ACC112 (cell line): ENCODE measurements at regions not wholly inside any gene's neighbourhood (a gene's known extent, or its start where the extent isn't known, plus 50 kb on each side); places are given as distances from the start of the nearest gene placed in this dataset.

ENCODE experiments used
- H2AFZ ChIP-seq: fragments of 200-600 bp; sonication (generic); one replicate; pipeline ENCODE4 v1.6.0; 2017; ENCODE audit warnings: antibody characterized with exemption, low read length; ENCODE audit not compliant: unreplicated experiment
- H3K27ac ChIP-seq: fragments of 200-600 bp; sonication (generic); 2 replicates; pipeline ENCODE4 v1.5.1; 2014; ENCODE audit warnings: low read depth, mild to moderate bottlenecking, antibody characterized with exemption, low read length, moderate library complexity
- H3K27me3 ChIP-seq: fragments of 200-600 bp; sonication (generic); 2 replicates; pipeline ENCODE4 v1.6.1; 2014; ENCODE audit warnings: mild to moderate bottlenecking, antibody characterized with exemption, low read length, moderate library complexity, mixed read lengths; ENCODE audit not compliant: insufficient read depth
- H3K36me3 ChIP-seq: fragments of 200-600 bp; sonication (generic); 2 replicates; pipeline ENCODE4 v1.6.1; 2016; ENCODE audit warnings: mild to moderate bottlenecking, antibody characterized with exemption, low read length, moderate library complexity, mixed read lengths; ENCODE audit not compliant: insufficient read depth
- H3K4me1 ChIP-seq: fragments of 200-600 bp; sonication (generic); one replicate; pipeline ENCODE4 v1.6.1; 2016; ENCODE audit warnings: low read length, mixed read lengths; ENCODE audit not compliant: insufficient read depth, unreplicated experiment, control insufficient read depth
- H3K4me3 ChIP-seq: fragments of 200-600 bp; sonication (generic); 2 replicates; pipeline ENCODE4 v1.5.1; 2014; ENCODE audit warnings: mild to moderate bottlenecking, low read depth, low read length
- H3K79me2 ChIP-seq: fragments of 200-600 bp; sonication (generic); one replicate; pipeline ENCODE4 v1.6.0; 2016; ENCODE audit warnings: low read length; ENCODE audit not compliant: control insufficient read depth, unreplicated experiment, insufficient read depth

- Histone ChIP-seq H3K27ac (no peak overlapping the region), H3K4me1 (no peaks in the 10 kb centered on the region), H3K27me3 (no peaks in the 10 kb centered on the region), H3K4me3 (no peak overlapping the region), H3K79me2 (no peaks in the 10 kb centered on the region), H2AFZ (no peak overlapping the region), H3K36me3 (no peaks in the 10 kb centered on the region)
Observed at GRCh38 chr4:92100975-92101374, 202.8 kb upstream of the GRID2 start.

- Histone ChIP-seq H3K27me3 (no peaks in the 10 kb centered on the region), H2AFZ (no peak overlapping the region), H3K27ac (no peak overlapping the region), H3K4me3 (no peak overlapping the region), H3K36me3 (no peaks in the 10 kb centered on the region), H3K79me2 (no peaks in the 10 kb centered on the region), H3K4me1 (no peaks in the 10 kb centered on the region)
Observed at GRCh38 chr4:92101737-92102172, 202.0 kb upstream of the GRID2 start.

GRCh38 chr4:92104506-92104905 lies 199.3 kb upstream of the GRID2 start:
- Histone ChIP-seq H3K79me2 (no peaks in the 10 kb centered on the region), H3K27ac (no peak overlapping the region), H3K27me3 (no peaks in the 10 kb centered on the region), H3K4me1 (no peaks in the 10 kb centered on the region), H2AFZ (no peak overlapping the region), H3K36me3 (no peaks in the 10 kb centered on the region), H3K4me3 (no peak overlapping the region)

- Histone ChIP-seq H3K27ac (no peak overlapping the region), H3K79me2 (no peaks in the 10 kb centered on the region), H3K4me1 (no peaks in the 10 kb centered on the region), H3K27me3 (no peaks in the 10 kb centered on the region), H2AFZ (no peak overlapping the region), H3K4me3 (no peak overlapping the region), H3K36me3 (no peaks in the 10 kb centered on the region)
Observed at GRCh38 chr4:92106816-92107215, 196.9 kb upstream of the GRID2 start.

- no peaks in the 10 kb centered on the region for H3K36me3 ChIP-seq
Observed at GRCh38 chr4:92111493-92111892, 192.3 kb upstream of the GRID2 start.

GRCh38 chr4:92112805-92113204 lies 191.0 kb upstream of the GRID2 start:
- Histone ChIP-seq H2AFZ (no peak overlapping the region), H3K27me3 (no peaks in the 10 kb centered on the region), H3K36me3 (no peaks in the 10 kb centered on the region), H3K4me3 (no peak overlapping the region), H3K79me2 (no peaks in the 10 kb centered on the region), H3K27ac (no peak overlapping the region), H3K4me1 (no peaks in the 10 kb centered on the region)

More at GRCh38 chr4:92111493-92111892, 192.3 kb upstream of the GRID2 start:
- Histone ChIP-seq H2AFZ (no peak overlapping the region), H3K27ac (no peak overlapping the region), H3K4me1 (no peaks in the 10 kb centered on the region), H3K4me3 (no peak overlapping the region), H3K79me2 (no peaks in the 10 kb centered on the region), H3K27me3 (no peaks in the 10 kb centered on the region)

- Histone ChIP-seq H3K27me3 (no peaks in the 10 kb centered on the region), H3K4me1 (no peaks in the 10 kb centered on the region), H3K4me3 (no peak overlapping the region), H2AFZ (no peak overlapping the region), H3K36me3 (no peaks in the 10 kb centered on the region), H3K27ac (no peak overlapping the region), H3K79me2 (no peaks in the 10 kb centered on the region)
Observed at GRCh38 chr4:92120810-92121498, 182.8 kb upstream of the GRID2 start.

GRCh38 chr4:92122911-92123310 lies 180.9 kb upstream of the GRID2 start:
- Histone ChIP-seq H3K4me3 (no peak overlapping the region), H2AFZ (no peak overlapping the region), H3K36me3 (no peaks in the 10 kb centered on the region), H3K27ac (no peak overlapping the region), H3K79me2 (no peaks in the 10 kb centered on the region), H3K27me3 (no peaks in the 10 kb centered on the region), H3K4me1 (no peaks in the 10 kb centered on the region)

GRCh38 chr4:92128676-92129075 lies 175.1 kb upstream of the GRID2 start:
- no peaks in the 10 kb centered on the region for H3K36me3 ChIP-seq
- H3K4me1 ChIP-seq = no peaks in the 10 kb centered on the region
- no peaks in the 10 kb centered on the region for H3K27me3 ChIP-seq
- H3K79me2 ChIP-seq = no peaks in the 10 kb centered on the region
- H3K4me3 ChIP-seq = no peak overlapping the region
- no peak overlapping the region for H2AFZ ChIP-seq
- H3K27ac ChIP-seq = no peak overlapping the region

- H3K36me3 ChIP-seq = no peaks in the 10 kb centered on the region
- no peaks in the 10 kb centered on the region for H3K27me3 ChIP-seq
- no peak overlapping the region for H3K4me3 ChIP-seq
- H3K79me2 ChIP-seq = no peaks in the 10 kb centered on the region
- no peak overlapping the region for H3K27ac ChIP-seq
- H3K4me1 ChIP-seq = no peaks in the 10 kb centered on the region
- H2AFZ ChIP-seq = no peak overlapping the region
Observed at GRCh38 chr4:92129408-92129994, 174.3 kb upstream of the GRID2 start.

- no peak overlapping the region for H3K27ac ChIP-seq
- no peaks in the 10 kb centered on the region for H3K4me1 ChIP-seq
Observed at GRCh38 chr4:92136434-92136833, 167.3 kb upstream of the GRID2 start.

More at GRCh38 chr4:92136434-92136833, 167.3 kb upstream of the GRID2 start:
- H3K27me3 ChIP-seq = no peaks in the 10 kb centered on the region
- no peak overlapping the region for H2AFZ ChIP-seq
- no peaks in the 10 kb centered on the region for H3K36me3 ChIP-seq
- H3K79me2 ChIP-seq = no peaks in the 10 kb centered on the region
- no peak overlapping the region for H3K4me3 ChIP-seq
